NB4 (cell line): ENCODE measurements at regions not wholly inside any gene's neighbourhood (a gene's known extent, or its start where the extent isn't known, plus 50 kb on each side); places are given as distances from the start of the nearest gene placed in this dataset.

ENCODE experiments used
- CTCF ChIP-seq: IDR thresholded peaks from one replicate; pipeline ENCODE4 v1.5.1; 2012; ENCODE audit warnings: low read depth, low read length
- MYC ChIP-seq: IDR thresholded peaks from 2 replicates; pipeline ENCODE4 v1.6.1; 2011; ENCODE audit warnings: low read depth, low read length
- POLR2A ChIP-seq: IDR thresholded peaks from 2 replicates; pipeline ENCODE4 v1.6.1; 2011; ENCODE audit warnings: mild to moderate bottlenecking; ENCODE audit not compliant: insufficient read length; ENCODE audit errors: extremely low read depth
- TF ChIP-seq, protein P1 (sequence below): IDR thresholded peaks from 2 replicates; pipeline ENCODE4 v1.6.1; 2011; ENCODE audit warnings: low read depth, low read length

DNA sequence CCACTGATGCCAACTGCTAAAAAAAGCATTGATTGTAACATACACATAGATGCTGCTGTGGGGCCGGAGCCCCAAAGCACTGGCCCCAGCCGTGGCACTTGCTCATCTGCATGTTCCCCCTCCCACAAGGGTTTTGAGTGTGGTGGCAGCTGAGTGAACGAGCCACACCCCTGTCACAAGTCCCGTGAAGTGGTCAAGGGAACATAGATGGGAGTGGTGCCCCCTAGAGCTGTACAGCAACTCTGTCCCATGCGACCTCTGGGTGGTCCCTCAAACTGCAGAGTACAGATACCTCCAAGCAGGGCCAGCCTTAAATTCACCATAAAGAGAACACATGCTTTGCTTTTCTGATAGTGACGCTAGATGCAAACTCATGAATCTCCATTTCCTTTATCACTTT is 503.3 kb upstream of the NRP1 start:
- no peak for TF ChIP-seq CTCF
- no peak for TF ChIP-seq POLR2A
- TF ChIP-seq, protein P1, sequence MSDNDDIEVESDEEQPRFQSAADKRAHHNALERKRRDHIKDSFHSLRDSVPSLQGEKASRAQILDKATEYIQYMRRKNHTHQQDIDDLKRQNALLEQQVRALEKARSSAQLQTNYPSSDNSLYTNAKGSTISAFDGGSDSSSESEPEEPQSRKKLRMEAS: no peak
- TF ChIP-seq MYC: no peak
